A549 (cell line): ENCODE measurements at regions not wholly inside any gene's neighbourhood (a gene's known extent, or its start where the extent isn't known, plus 50 kb on each side); places are given as distances from the start of the nearest gene placed in this dataset.

Experiments used
- ATAC-seq, 2 experiments: fragments of 200-7000 bp in 1 of 2; fragments of >200 bp in 1 of 2; cut with Nextera tagmentation in 1 of 2; cut with Tn5 transposase in 1 of 2; 3 replicates each; pipeline versions ENCODE4 v1.8.0 to v1.9.1; 2018 to 2020; ENCODE audit warnings: mild to moderate bottlenecking in 1 of 2, moderate library complexity in 1 of 2
- CTCF ChIA-PET: fragments of 300-600 bp; sonication (Branson Sonifier 250); formaldehyde crosslinking; extraction: SDS; loops from one replicate; lab custom pipeline; 2021; ENCODE audit warnings: antibody characterized with exemption, inconsistent platforms; lab: Yijun Ruan, JAX
- POLR2A ChIA-PET: fragments of 350-600 bp; formaldehyde crosslinking; extraction: SDS; loops from one replicate; lab custom pipeline; 2021; ENCODE audit warnings: antibody characterized with exemption, inconsistent platforms; lab: Yijun Ruan, JAX
- DNase-seq, 2 experiments: peaks; one replicate each; pipeline versions ENCODE4 v3.0.0 to v3.0.0-alpha.2; 2011 to 2016; ENCODE audit warnings: low read depth in 1 of 2, low spot score in 1 of 2
- FAIRE-seq: peaks from 2 replicates; lab custom pipeline; 2011; peaks lifted over from hg19 to GRCh38; lab: Jason Lieb, UNC
- H3K27ac ChIP-seq, 2 experiments: fragments of >200 bp; sonication (Bioruptor Twin); formaldehyde crosslinking; 3 replicates each; pipeline ENCODE4 v1.5.1; 2016 to 2017
- H3K4me1 ChIP-seq: fragments of >200 bp; sonication (Bioruptor Twin); formaldehyde crosslinking; 3 replicates; pipeline ENCODE4 v1.6.1; 2016
- H3K4me2 ChIP-seq: fragments of >200 bp; sonication (Bioruptor Twin); formaldehyde crosslinking; 3 replicates; pipeline ENCODE4 v1.6.1; 2016
- H3K4me3 ChIP-seq: fragments of >200 bp; sonication (Bioruptor Twin); formaldehyde crosslinking; 3 replicates; pipeline ENCODE4 v1.5.1; 2016
- H3K9me3 ChIP-seq: fragments of >200 bp; sonication (Bioruptor Twin); formaldehyde crosslinking; 3 replicates; pipeline ENCODE4 v1.6.1; 2016
- ATOH8 ChIP-seq: fragments of 250-450 bp; sonication (Bioruptor Pico); IDR thresholded peaks from 2 replicates; pipeline ENCODE4 v1.5.0; 2020; ENCODE audit warnings: low read depth, mild to moderate bottlenecking, moderate library complexity
- BCL3 ChIP-seq: fragments of >200 bp; sonication (Bioruptor Twin); formaldehyde crosslinking; IDR thresholded peaks from 3 replicates; pipeline ENCODE4 v1.6.1; 2016
- BHLHE40 ChIP-seq: IDR thresholded peaks from 2 replicates; pipeline ENCODE4 v1.6.1; 2012; ENCODE audit warnings: low read depth, low read length, inconsistent platforms
- CHD4 ChIP-seq: fragments of 200-600 bp; sonication (generic); IDR thresholded peaks from 2 replicates; pipeline ENCODE4 v1.6.1; 2016; ENCODE audit warnings: antibody characterized with exemption, mild to moderate bottlenecking, borderline replicate concordance
- EHMT2 ChIP-seq: fragments of 200-600 bp; sonication (generic); IDR thresholded peaks from 2 replicates; pipeline ENCODE4 v1.6.1; 2016; ENCODE audit warnings: antibody characterized with exemption, low read depth, mild to moderate bottlenecking, moderate library complexity
- ESRRA ChIP-seq: fragments of 150-350 bp; IDR thresholded peaks from 2 replicates; pipeline ENCODE4 v1.6.1; 2014; ENCODE audit warnings: mild to moderate bottlenecking, low read length, borderline replicate concordance
- FOSL2 ChIP-seq, 2 experiments: fragments of 450-650 bp in 1 of 2; fragments of >200 bp in 1 of 2; sonication (Bioruptor Twin) in 1 of 2; formaldehyde crosslinking; IDR thresholded peaks; 2 replicates each; pipeline versions ENCODE4 v1.5.0 to v1.6.1; 2016 to 2020; ENCODE audit warnings: mild to moderate bottlenecking in 1 of 2, moderate library complexity in 1 of 2
- FOXS1 ChIP-seq: fragments of 250-450 bp; sonication (Bioruptor Pico); IDR thresholded peaks from 2 replicates; pipeline ENCODE4 v1.5.0; 2020; ENCODE audit warnings: mild to moderate bottlenecking, moderate library complexity
- HES2 ChIP-seq: fragments of >200 bp; sonication (Bioruptor Twin); formaldehyde crosslinking; IDR thresholded peaks from 2 replicates; pipeline ENCODE4 v1.6.1; 2016
- HOXB13 ChIP-seq: fragments of 250-450 bp; sonication (Bioruptor Pico); IDR thresholded peaks from 2 replicates; pipeline ENCODE4 v1.5.0; 2020; ENCODE audit warnings: low read depth, mild to moderate bottlenecking, moderate library complexity
- HOXB5 ChIP-seq: fragments of 250-450 bp; sonication (Bioruptor Pico); IDR thresholded peaks from 2 replicates; pipeline ENCODE4 v1.5.0; 2020; ENCODE audit warnings: mild to moderate bottlenecking, moderate library complexity
- KDM1A ChIP-seq: fragments of 200-600 bp; sonication (generic); IDR thresholded peaks from 2 replicates; pipeline ENCODE4 v1.6.1; 2016; ENCODE audit warnings: low read depth, mild to moderate bottlenecking
- MAFK ChIP-seq: fragments of 450-650 bp; IDR thresholded peaks from 2 replicates; pipeline ENCODE4 v1.6.1; 2014; ENCODE audit not compliant: partially characterized antibody
- MYC ChIP-seq: IDR thresholded peaks from 2 replicates; pipeline ENCODE4 v1.6.1; 2012; ENCODE audit warnings: mild to moderate bottlenecking, inconsistent platforms, low read length, improper control_type of control experiment, borderline replicate concordance
- NFE2L2 ChIP-seq: fragments of 150-350 bp; conservative IDR thresholded peaks from 2 replicates; pipeline ENCODE4 v1.6.1; 2014; ENCODE audit warnings: low read length
- NPAS2 ChIP-seq: fragments of 250-450 bp; sonication (Bioruptor Pico); IDR thresholded peaks from 2 replicates; pipeline ENCODE4 v1.8.0; 2022; ENCODE audit warnings: mild to moderate bottlenecking, moderate library complexity, borderline replicate concordance
- NR3C1 ChIP-seq: fragments of >200 bp; sonication (Bioruptor Twin); formaldehyde crosslinking; IDR thresholded peaks from 3 replicates; pipeline ENCODE4 v1.6.1; 2017
- PBX3 ChIP-seq: IDR thresholded peaks from 2 replicates; pipeline ENCODE4 v1.6.1; 2012
- PHF8 ChIP-seq: fragments of 200-600 bp; sonication (generic); IDR thresholded peaks from 2 replicates; pipeline ENCODE4 v1.6.1; 2016; ENCODE audit warnings: low read depth, mild to moderate bottlenecking, antibody characterized with exemption, moderate library complexity, borderline replicate concordance
- RCOR1 ChIP-seq: fragments of 150-350 bp; IDR thresholded peaks from 2 replicates; pipeline ENCODE4 v1.6.1; 2014; ENCODE audit warnings: antibody characterized with exemption, low read length, low read depth
- RFX5 ChIP-seq: fragments of 450-650 bp; IDR thresholded peaks from 2 replicates; pipeline ENCODE4 v1.7.1; 2014; ENCODE audit warnings: antibody characterized with exemption, mild to moderate bottlenecking, moderate library complexity
- SREBF2 ChIP-seq: fragments of 450-650 bp; IDR thresholded peaks from 2 replicates; pipeline ENCODE4 v1.6.1; 2014; ENCODE audit warnings: mild to moderate bottlenecking, moderate library complexity
- ZNF302 ChIP-seq: fragments of 250-450 bp; sonication (Bioruptor Pico); IDR thresholded peaks from 2 replicates; pipeline ENCODE4 v1.9.0; 2021; ENCODE audit warnings: inconsistent platforms, mild to moderate bottlenecking, moderate library complexity
- WGBS: methylation state at CpG from one replicate; pipeline ENCODE4 v1.1.6; 2017; ENCODE audit errors: missing lambda C conversion rate; 5-methylcytosine and 5-hydroxymethylcytosine counted together

- no peak for ATAC-seq
- H3K4me2 ChIP-seq: no peak overlapping the region
- CTCF ChIA-PET: interaction anchor here (0.6 to 0.7 kb wide), 2 partner anchors 698 to 1073 kb away, joined by 4 to 5 read pairs; no protein-coding TSS in a partner anchor
- no peaks in the 10 kb centered on the region for H3K9me3 ChIP-seq
- 57% methylated on average over 5 of the region's 5 CpGs for WGBS
- H3K27ac ChIP-seq: no peak overlapping the region
- FAIRE-seq: no peak
- no peak for DNase-seq
- TF ChIP-seq HOXB13 (CRISPR knock-in tag) (no peak), RFX5 (no peak), SREBF2 (no peak), BHLHE40 (no peak), NFE2L2 (no peak), HES2 (no peak), RCOR1 (no peak), HOXB5 (CRISPR knock-in tag) (no peak), MYC (no peak), FOSL2 (IDR thresholded peaks at IDR 0.05) (no peak), FOSL2 (CRISPR knock-in tag; IDR thresholded peaks at IDR 0.05) (no peak), PHF8 (no peak)
- POLR2A ChIA-PET: no interaction called here
- H3K4me1 ChIP-seq: no peaks in the 10 kb centered on the region
- no peak overlapping the region for H3K4me3 ChIP-seq
Measured at GRCh38 chr2:145832681-145833080, 1312.8 kb upstream of the ZEB2 start.

- TF ChIP-seq HES2 (no peak), NFE2L2 (no peak), MYC (no peak), ATOH8 (no peak), EHMT2 (no peak)
- DNase-seq (no peak), ATAC-seq (no peak), FAIRE-seq (no peak)
- H3K9me3 ChIP-seq: no peaks in the 10 kb centered on the region
- no peak overlapping the region for H3K27ac ChIP-seq
- H3K4me2 ChIP-seq: no peak overlapping the region
- H3K4me3 ChIP-seq: no peak overlapping the region
- ChIA-PET POLR2A (no interaction called here), CTCF (no interaction called here)
- H3K4me1 ChIP-seq: no peaks in the 10 kb centered on the region
Measured at GRCh38 chr2:145829931-145830330, 1310.0 kb upstream of the ZEB2 start.

- ChIA-PET POLR2A (no interaction called here), CTCF (no interaction called here)
- Histone ChIP-seq H3K27ac (no peak overlapping the region), H3K9me3 (no peaks in the 10 kb centered on the region), H3K4me2 (no peak overlapping the region), H3K4me1 (no peaks in the 10 kb centered on the region), H3K4me3 (no peak overlapping the region)
- TF ChIP-seq FOXS1 (CRISPR knock-in tag) (no peak), MYC (no peak), NR3C1 (no peak), MAFK (no peak), PBX3 (no peak), EHMT2 (no peak), BCL3 (no peak), CHD4 (no peak), ZNF302 (CRISPR knock-in tag) (no peak), NPAS2 (no peak), ESRRA (no peak), KDM1A (no peak)
- DNase-seq: no peak
- 42% methylated on average over 2 of the region's 2 CpGs for WGBS
- no peak for FAIRE-seq
- ATAC-seq: no peak
Measured at GRCh38 chr2:145827235-145827634, 1307.3 kb upstream of the ZEB2 start.
